ENCODE measurements at regions not wholly inside any gene's neighbourhood (a gene's known extent, or its start where the extent isn't known, plus 50 kb on each side); places are given as distances from the start of the nearest gene placed in this dataset.

- H3K79me2 ChIP-seq (ENCODE audit: insufficient read depth, low read length), result no peaks in the 10 kb centered on the region
- no peak overlapping the region for H3K27ac ChIP-seq (ENCODE audit: low read depth, low read length)
- no peak overlapping the region for H3K4me2 ChIP-seq (ENCODE audit: insufficient read depth, low read length)
- H3K27me3 ChIP-seq (ENCODE audit: insufficient read depth, low read length), result no peaks in the 10 kb centered on the region
- no peak overlapping the region for H2AFZ ChIP-seq (ENCODE audit: low read length)
- DNase-seq (ENCODE audit: insufficient read length, low spot score, missing footprints), result no peak
- H3K4me3 ChIP-seq (ENCODE audit: insufficient read depth, low read length), result no peak overlapping the region
- H3K4me1 ChIP-seq (ENCODE audit: insufficient read depth, low read length), result no peaks in the 10 kb centered on the region
- no peaks in the 10 kb centered on the region for H4K20me1 ChIP-seq (ENCODE audit: insufficient read depth, low read length)
- H3K36me3 ChIP-seq (ENCODE audit: insufficient read depth, low read length), result no peaks in the 10 kb centered on the region
- TF ChIP-seq CTCF (IDR thresholded peaks at IDR 0.05; ENCODE audit: extremely low read depth, low read depth, low read length), result no peak
- peaks cover 2% of the 10 kb centered on the region for H3K9me3 ChIP-seq (ENCODE audit: low read depth, low read length)
These were observed 1957.0 kb upstream of the AGA start for GRCh38 chr4:179399054-179399782.

- no peaks in the 10 kb centered on the region for H3K79me2 ChIP-seq (ENCODE audit: insufficient read depth, low read length)
- H3K27me3 ChIP-seq (ENCODE audit: insufficient read depth, low read length), result no peaks in the 10 kb centered on the region
- no peaks in the 10 kb centered on the region for H3K36me3 ChIP-seq (ENCODE audit: insufficient read depth, low read length)
- TF ChIP-seq CTCF (IDR thresholded peaks at IDR 0.05; ENCODE audit: extremely low read depth, low read depth, low read length), result no peak
- H3K4me2 ChIP-seq (ENCODE audit: insufficient read depth, low read length), result no peak overlapping the region
- no peak for DNase-seq (ENCODE audit: insufficient read length, low spot score, missing footprints)
- no peaks in the 10 kb centered on the region for H4K20me1 ChIP-seq (ENCODE audit: insufficient read depth, low read length)
- no peak overlapping the region for H2AFZ ChIP-seq (ENCODE audit: low read length)
- peaks cover 6% of the 10 kb centered on the region for H3K9me3 ChIP-seq (ENCODE audit: low read depth, low read length)
- no peaks in the 10 kb centered on the region for H3K4me1 ChIP-seq (ENCODE audit: insufficient read depth, low read length)
- no peak overlapping the region for H3K4me3 ChIP-seq (ENCODE audit: insufficient read depth, low read length)
- H3K27ac ChIP-seq (ENCODE audit: low read depth, low read length), result no peak overlapping the region
These were observed 1973.0 kb upstream of the AGA start for GRCh38 chr4:179415037-179415846.

GRCh38 chr4:179415847-179416223 is 1973.6 kb upstream of the AGA start:
- H3K27ac ChIP-seq (ENCODE audit: low read depth, low read length), result no peak overlapping the region

More at GRCh38 chr4:179415847-179416223, 1973.6 kb upstream of the AGA start:
- Histone ChIP-seq H3K4me3 (ENCODE audit: insufficient read depth, low read length) (no peak overlapping the region), H3K36me3 (ENCODE audit: insufficient read depth, low read length) (no peaks in the 10 kb centered on the region), H3K4me1 (ENCODE audit: insufficient read depth, low read length) (no peaks in the 10 kb centered on the region), H3K79me2 (ENCODE audit: insufficient read depth, low read length) (no peaks in the 10 kb centered on the region), H3K9me3 (ENCODE audit: low read depth, low read length) (peaks cover 6% of the 10 kb centered on the region), H2AFZ (ENCODE audit: low read length) (no peak overlapping the region), H4K20me1 (ENCODE audit: insufficient read depth, low read length) (no peaks in the 10 kb centered on the region), H3K4me2 (ENCODE audit: insufficient read depth, low read length) (no peak overlapping the region), H3K27me3 (ENCODE audit: insufficient read depth, low read length) (no peaks in the 10 kb centered on the region)
- TF ChIP-seq CTCF (IDR thresholded peaks at IDR 0.05; ENCODE audit: extremely low read depth, low read depth, low read length), result no peak
- DNase-seq (ENCODE audit: insufficient read length, low spot score, missing footprints), result no peak
